ENCODE measurements at regions not wholly inside any gene's neighbourhood (a gene's known extent, or its start where the extent isn't known, plus 50 kb on each side); places are given as distances from the start of the nearest gene placed in this dataset.

DNA sequence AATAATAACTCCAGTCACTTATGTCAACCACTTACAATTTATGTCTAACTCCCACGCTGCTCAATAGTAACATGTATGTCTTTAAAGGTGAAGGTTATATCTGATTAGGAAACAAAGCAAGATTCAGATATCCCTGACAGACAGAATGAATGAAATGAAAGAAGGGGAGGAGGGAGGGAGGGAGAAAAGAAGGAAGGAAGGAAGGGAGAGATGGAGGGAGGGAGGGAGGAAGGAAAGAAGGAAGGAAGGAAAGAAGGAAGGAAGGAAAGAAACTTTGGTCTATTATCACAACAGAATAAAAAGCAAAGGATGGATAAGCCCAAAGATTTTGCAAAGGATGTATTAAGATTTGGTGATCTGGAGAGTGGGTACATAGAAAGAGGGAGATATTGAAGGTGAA is 433.3 kb downstream of the PRKD1 start:
- no peak overlapping the region for H3K9ac ChIP-seq (ENCODE audit: low read length in 3 of 3)
- no peaks in the 10 kb centered on the region for H3K4me1 ChIP-seq (ENCODE audit: control insufficient read depth in 2 of 3, insufficient read depth in 2 of 3, low read depth in 1 of 3, low read length in 3 of 3)
- DNase-seq: no peak
- no peak overlapping the region for H3K27ac ChIP-seq (ENCODE audit: low read depth in 2 of 2, low read length in 2 of 2)
- intact Hi-C loops (cut with DNase I): no loop called here
- no peak overlapping the region for H3K4me3 ChIP-seq (ENCODE audit: low read length in 3 of 3)
- no peaks in the 10 kb centered on the region for H3K27me3 ChIP-seq (ENCODE audit: control insufficient read depth, insufficient read depth, low read length)
- no peaks in the 10 kb centered on the region for H3K36me3 ChIP-seq (ENCODE audit: control insufficient read depth in 2 of 3, insufficient read depth in 3 of 3, low read length in 3 of 3)
- H3K9me3 ChIP-seq (ENCODE audit: control insufficient read depth in 2 of 3, insufficient read depth in 1 of 3, low read length in 3 of 3): no peaks in the 10 kb centered on the region
- TF ChIP-seq, protein P1, sequence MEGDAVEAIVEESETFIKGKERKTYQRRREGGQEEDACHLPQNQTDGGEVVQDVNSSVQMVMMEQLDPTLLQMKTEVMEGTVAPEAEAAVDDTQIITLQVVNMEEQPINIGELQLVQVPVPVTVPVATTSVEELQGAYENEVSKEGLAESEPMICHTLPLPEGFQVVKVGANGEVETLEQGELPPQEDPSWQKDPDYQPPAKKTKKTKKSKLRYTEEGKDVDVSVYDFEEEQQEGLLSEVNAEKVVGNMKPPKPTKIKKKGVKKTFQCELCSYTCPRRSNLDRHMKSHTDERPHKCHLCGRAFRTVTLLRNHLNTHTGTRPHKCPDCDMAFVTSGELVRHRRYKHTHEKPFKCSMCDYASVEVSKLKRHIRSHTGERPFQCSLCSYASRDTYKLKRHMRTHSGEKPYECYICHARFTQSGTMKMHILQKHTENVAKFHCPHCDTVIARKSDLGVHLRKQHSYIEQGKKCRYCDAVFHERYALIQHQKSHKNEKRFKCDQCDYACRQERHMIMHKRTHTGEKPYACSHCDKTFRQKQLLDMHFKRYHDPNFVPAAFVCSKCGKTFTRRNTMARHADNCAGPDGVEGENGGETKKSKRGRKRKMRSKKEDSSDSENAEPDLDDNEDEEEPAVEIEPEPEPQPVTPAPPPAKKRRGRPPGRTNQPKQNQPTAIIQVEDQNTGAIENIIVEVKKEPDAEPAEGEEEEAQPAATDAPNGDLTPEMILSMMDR (IDR thresholded peaks at IDR 0.05; ENCODE audit: borderline replicate concordance, extremely low read depth, insufficient read depth): no peak
- FAIRE-seq: no peak

DNA sequence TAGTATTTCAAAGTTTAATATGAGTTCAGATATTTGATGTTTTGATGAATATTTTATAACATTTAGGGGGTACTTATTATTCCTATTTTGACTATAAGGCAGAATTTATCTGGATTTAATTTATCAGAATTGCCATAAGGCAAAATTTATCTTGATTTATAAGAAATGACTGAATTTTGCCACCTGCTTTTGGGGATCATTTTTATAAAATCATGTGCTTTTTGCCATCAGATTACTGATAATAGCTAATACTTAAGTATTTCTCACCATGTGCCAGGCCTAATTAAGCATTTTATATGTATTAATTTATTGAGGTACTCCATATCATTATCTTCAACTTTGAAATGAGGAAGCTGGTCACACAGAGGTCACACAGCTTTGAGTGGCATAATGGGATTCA is 423.7 kb downstream of the PRKD1 start:
- intact Hi-C loops (cut with DNase I): no loop called here

DNA sequence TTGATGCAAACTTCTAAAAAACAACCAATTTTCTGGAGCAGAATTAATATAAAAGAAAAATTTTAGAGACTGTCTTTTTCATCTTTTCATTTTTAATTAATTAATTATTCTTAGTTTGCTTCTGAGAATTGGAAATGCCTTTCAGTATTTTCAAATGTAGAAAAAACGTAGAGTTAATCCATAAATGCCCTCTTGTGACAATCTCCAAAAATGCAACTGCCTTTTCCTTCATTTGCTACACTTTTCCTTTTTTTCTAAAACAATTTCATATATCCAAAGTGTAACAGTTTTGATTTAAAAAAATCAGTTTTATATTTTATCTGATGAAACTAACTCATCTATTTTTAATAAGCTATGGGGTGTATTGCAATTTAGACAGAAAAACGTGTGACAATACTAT is 409.3 kb downstream of the PRKD1 start:
- intact Hi-C loops (cut with DNase I): no loop called here
- Histone ChIP-seq H3K9me3 (ENCODE audit: control insufficient read depth in 2 of 3, insufficient read depth in 1 of 3, low read length in 3 of 3) (peaks cover 0 to 5% (median 2%) of the 10 kb centered on the region in 3 donors), H3K9ac (ENCODE audit: low read length in 3 of 3) (no peak overlapping the region), H3K36me3 (ENCODE audit: control insufficient read depth in 2 of 3, insufficient read depth in 3 of 3, low read length in 3 of 3) (no peaks in the 10 kb centered on the region), H3K4me1 (ENCODE audit: control insufficient read depth in 2 of 3, insufficient read depth in 2 of 3, low read depth in 1 of 3, low read length in 3 of 3) (no peaks in the 10 kb centered on the region), H3K27me3 (ENCODE audit: control insufficient read depth, insufficient read depth, low read length) (no peaks in the 10 kb centered on the region), H3K4me3 (ENCODE audit: low read length in 3 of 3) (no peak overlapping the region), H3K27ac (ENCODE audit: low read depth in 2 of 2, low read length in 2 of 2) (no peak overlapping the region)
- TF ChIP-seq, protein P1 (IDR thresholded peaks at IDR 0.05; ENCODE audit: borderline replicate concordance, extremely low read depth, insufficient read depth): no peak
- DNase-seq (peak in 1 of 5 donors; percentile 10), FAIRE-seq (no peak)

More for the DNA sequence above, 423.7 kb downstream of the PRKD1 start:
- FAIRE-seq (no peak), DNase-seq (no peak)
- Histone ChIP-seq H3K27me3 (ENCODE audit: control insufficient read depth, insufficient read depth, low read length) (no peaks in the 10 kb centered on the region), H3K27ac (ENCODE audit: low read depth in 2 of 2, low read length in 2 of 2) (no peak overlapping the region), H3K4me1 (ENCODE audit: control insufficient read depth in 2 of 3, insufficient read depth in 2 of 3, low read depth in 1 of 3, low read length in 3 of 3) (no peaks in the 10 kb centered on the region), H3K36me3 (ENCODE audit: control insufficient read depth in 2 of 3, insufficient read depth in 3 of 3, low read length in 3 of 3) (no peaks in the 10 kb centered on the region), H3K4me3 (ENCODE audit: low read length in 3 of 3) (no peak overlapping the region), H3K9ac (ENCODE audit: low read length in 3 of 3) (no peak overlapping the region), H3K9me3 (ENCODE audit: control insufficient read depth in 2 of 3, insufficient read depth in 1 of 3, low read length in 3 of 3) (no peaks in the 10 kb centered on the region)
- TF ChIP-seq, protein P1 (IDR thresholded peaks at IDR 0.05; ENCODE audit: borderline replicate concordance, extremely low read depth, insufficient read depth): no peak

- DNase-seq (peak in 1 of 5 donors; percentile 6), FAIRE-seq (no peak)
- peaks cover 0 to 5% (median 2%) of the 10 kb centered on the region in 3 donors for H3K9me3 ChIP-seq (ENCODE audit: control insufficient read depth in 2 of 3, insufficient read depth in 1 of 3, low read length in 3 of 3)
- H3K36me3 ChIP-seq (ENCODE audit: control insufficient read depth in 2 of 3, insufficient read depth in 3 of 3, low read length in 3 of 3): no peaks in the 10 kb centered on the region
- no peaks in the 10 kb centered on the region for H3K4me1 ChIP-seq (ENCODE audit: control insufficient read depth in 2 of 3, insufficient read depth in 2 of 3, low read depth in 1 of 3, low read length in 3 of 3)
- H3K27ac ChIP-seq (ENCODE audit: low read depth in 2 of 2, low read length in 2 of 2): no peak overlapping the region
- H3K9ac ChIP-seq (ENCODE audit: low read length in 3 of 3): no peak overlapping the region
- TF ChIP-seq, protein P1 (IDR thresholded peaks at IDR 0.05; ENCODE audit: borderline replicate concordance, extremely low read depth, insufficient read depth): no peak
- H3K27me3 ChIP-seq (ENCODE audit: control insufficient read depth, insufficient read depth, low read length): no peaks in the 10 kb centered on the region
- no peak overlapping the region for H3K4me3 ChIP-seq (ENCODE audit: low read length in 3 of 3)
- intact Hi-C loops (cut with DNase I): no loop called here
These were observed 406.0 kb downstream of the PRKD1 start for GRCh38 chr14:29521526-29522137.
